ENCODE measurements at regions not wholly inside any gene's neighbourhood (a gene's known extent, or its start where the extent isn't known, plus 50 kb on each side); places are given as distances from the start of the nearest gene placed in this dataset.
A peak's percentile ranks its signal among the peaks of the same experiment; 100 is the strongest.

GRCh38 chr3:111244760-111245159, 173.1 kb downstream of the NECTIN3 start:
- in situ Hi-C loops (cut with HindIII; ENCODE audit: low pct_unique_long_range_greater_than_20kb, low sequenced_read_pairs): no loop called here
- no peak for DNase-seq (ENCODE audit: low read depth)

DNA sequence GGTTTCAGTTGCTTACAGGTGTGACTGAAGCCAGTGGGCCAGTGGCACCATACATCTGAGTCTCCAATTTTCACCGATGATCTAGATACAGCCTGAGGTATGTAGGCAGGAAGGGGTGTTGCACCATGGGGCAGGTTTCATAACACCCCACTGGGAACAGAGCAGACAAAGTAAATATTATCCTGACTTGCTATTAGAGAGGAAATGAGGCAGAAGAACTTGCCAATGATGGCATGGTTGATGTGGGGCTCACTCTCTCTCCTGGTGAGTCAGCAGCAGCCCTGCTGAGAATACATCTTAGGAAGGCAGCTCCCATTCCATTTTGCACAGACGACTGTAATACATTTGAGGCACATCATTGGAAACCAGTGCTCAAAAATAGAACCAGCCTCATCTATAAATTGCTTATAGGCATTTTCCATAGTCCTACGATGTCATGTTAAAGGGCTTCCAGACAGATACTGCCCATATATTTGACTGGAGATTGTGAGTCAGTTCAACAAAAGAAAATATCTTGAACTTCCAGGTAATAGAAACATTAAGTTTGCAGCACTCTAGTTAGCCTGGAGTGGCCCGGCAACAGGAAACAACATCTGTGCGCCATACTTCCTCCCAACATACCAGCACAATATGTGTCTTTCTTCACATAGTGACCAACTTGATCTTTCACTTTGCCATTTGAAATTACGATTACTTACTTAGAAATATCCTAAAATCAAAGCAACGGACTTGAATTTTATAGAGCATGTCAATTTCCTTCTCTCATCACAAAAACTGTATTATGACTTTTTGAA, 175.5 kb downstream of the NECTIN3 start:
- in situ Hi-C loops (cut with HindIII; ENCODE audit: low pct_unique_long_range_greater_than_20kb, low sequenced_read_pairs): no loop called here
- DNase-seq (ENCODE audit: low read depth): peak; percentile 30

- no peak for DNase-seq (ENCODE audit: low read depth)
- in situ Hi-C loops (cut with HindIII; ENCODE audit: low pct_unique_long_range_greater_than_20kb, low sequenced_read_pairs): no loop called here
These were observed 176.8 kb downstream of the NECTIN3 start for GRCh38 chr3:111248406-111248805.

GRCh38 chr3:111249421-111249820, 177.8 kb downstream of the NECTIN3 start:
- DNase-seq (ENCODE audit: low read depth): no peak
- in situ Hi-C loops (cut with HindIII; ENCODE audit: low pct_unique_long_range_greater_than_20kb, low sequenced_read_pairs): no loop called here

DNA sequence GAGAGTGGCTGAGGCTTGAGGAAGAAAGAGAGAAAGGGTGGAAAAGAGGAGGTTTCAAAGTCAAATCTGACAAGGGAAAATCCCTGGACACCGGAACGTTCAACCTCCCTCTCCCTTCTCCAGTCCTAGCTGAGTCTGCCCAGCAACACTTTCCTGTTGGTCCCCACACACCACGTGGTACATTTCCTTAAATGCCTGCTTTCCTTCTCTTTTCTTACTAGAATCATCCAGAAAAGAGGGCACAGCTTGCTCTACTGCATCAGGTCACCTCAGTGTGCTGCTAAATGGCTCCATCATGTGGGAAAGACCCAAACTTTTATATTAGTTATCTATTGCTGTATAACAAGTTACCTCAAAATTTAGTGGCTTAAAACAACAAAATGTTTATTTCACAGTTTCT, 181.2 kb downstream of the NECTIN3 start:
- in situ Hi-C loops (cut with HindIII; ENCODE audit: low pct_unique_long_range_greater_than_20kb, low sequenced_read_pairs): no loop called here
- peak; percentile 20 for DNase-seq (ENCODE audit: low read depth)

DNA sequence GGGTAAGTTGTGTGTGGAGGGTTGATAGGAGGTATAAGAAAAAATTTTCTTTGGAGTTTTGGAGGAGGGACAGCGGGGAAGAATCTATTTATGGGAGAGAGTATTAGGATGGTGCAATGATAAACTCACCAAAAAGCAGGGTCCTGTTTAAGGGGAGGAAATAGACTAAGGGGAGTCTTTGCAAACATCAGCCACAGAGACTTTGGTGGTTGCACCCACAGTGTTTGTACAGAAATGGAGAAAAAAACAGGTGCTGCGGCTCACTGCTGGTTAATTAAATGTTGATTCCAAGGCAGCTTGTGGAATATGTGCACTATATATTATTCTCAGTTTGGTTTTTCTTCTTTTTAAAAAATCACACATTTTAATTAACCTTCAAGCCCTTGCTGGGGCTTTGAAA, 182.1 kb downstream of the NECTIN3 start:
- in situ Hi-C loops (cut with HindIII; ENCODE audit: low pct_unique_long_range_greater_than_20kb, low sequenced_read_pairs): no loop called here
- DNase-seq (ENCODE audit: low read depth): no peak

DNA sequence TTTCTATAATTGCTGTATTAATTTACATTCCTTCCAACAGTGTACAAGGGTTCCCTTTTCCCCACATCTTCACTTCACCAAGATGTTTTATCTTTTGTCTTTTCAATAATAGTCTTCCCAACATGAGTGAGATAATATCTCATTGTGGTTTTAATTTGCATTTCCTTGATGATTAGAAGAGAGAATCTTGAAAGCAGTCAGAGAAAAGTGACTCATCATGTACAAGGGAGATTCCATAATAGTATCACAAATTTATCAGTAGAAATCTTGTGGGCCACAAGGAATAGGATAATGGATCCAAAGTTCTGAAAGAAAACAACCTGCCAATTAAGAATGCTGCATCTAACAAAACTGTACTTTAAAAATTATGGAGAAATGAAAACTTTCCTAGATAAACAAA, 189.3 kb downstream of the NECTIN3 start:
- DNase-seq (ENCODE audit: low read depth): no peak
- in situ Hi-C loops (cut with HindIII; ENCODE audit: low pct_unique_long_range_greater_than_20kb, low sequenced_read_pairs): no loop called here

DNA sequence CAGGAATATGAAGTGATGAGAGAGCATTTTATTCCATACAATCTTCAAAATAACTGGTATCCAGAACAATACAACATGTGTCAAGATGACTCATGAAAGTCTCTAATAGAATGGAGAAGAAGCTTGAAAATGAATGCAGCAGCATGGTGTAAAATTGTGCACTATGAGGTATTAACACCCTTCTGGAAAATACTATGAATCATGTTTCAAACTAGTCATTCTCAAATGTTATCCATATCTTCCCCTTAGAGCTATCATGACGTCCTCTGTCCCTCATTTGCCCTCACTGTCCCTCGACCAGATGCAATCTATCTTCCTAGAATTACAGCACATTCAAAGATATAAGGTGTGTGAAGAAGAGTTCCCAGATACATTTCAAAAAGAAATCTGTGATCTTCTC, 198.2 kb downstream of the NECTIN3 start:
- DNase-seq (ENCODE audit: low read depth): no peak
- in situ Hi-C loops (cut with HindIII; ENCODE audit: low pct_unique_long_range_greater_than_20kb, low sequenced_read_pairs): no loop called here

DNA sequence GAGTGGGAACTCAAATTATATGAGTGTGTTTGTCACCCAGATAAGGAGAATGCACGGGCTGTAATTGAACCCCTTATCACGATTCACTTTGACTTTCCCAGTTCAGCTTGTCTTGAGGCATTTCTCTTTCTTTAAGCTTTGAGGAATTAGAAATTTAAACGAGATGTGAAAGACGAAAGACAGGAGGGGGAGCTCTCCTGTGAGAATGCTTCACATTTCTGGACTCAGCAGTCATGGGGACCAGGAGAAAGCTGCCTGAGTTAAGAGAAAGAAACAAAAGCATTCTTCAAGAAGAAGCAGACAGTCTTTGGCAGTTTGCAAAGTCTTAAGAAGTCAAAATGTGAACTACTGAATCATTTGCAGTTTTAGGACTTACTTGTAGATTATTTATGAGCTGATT, 205.6 kb downstream of the NECTIN3 start:
- DNase-seq (ENCODE audit: low read depth): no peak
- in situ Hi-C loops (cut with HindIII; ENCODE audit: low pct_unique_long_range_greater_than_20kb, low sequenced_read_pairs): no loop called here

GRCh38 chr3:111278959-111279358, 207.3 kb downstream of the NECTIN3 start:
- no peak for DNase-seq (ENCODE audit: low read depth)
- in situ Hi-C loops (cut with HindIII; ENCODE audit: low pct_unique_long_range_greater_than_20kb, low sequenced_read_pairs): no loop called here

- in situ Hi-C loops (cut with HindIII; ENCODE audit: low pct_unique_long_range_greater_than_20kb, low sequenced_read_pairs): no loop called here
- no peak for DNase-seq (ENCODE audit: low read depth)
These were observed 210.4 kb downstream of the NECTIN3 start for GRCh38 chr3:111282024-111282423.

- in situ Hi-C loops (cut with HindIII; ENCODE audit: low pct_unique_long_range_greater_than_20kb, low sequenced_read_pairs): no loop called here
- DNase-seq (ENCODE audit: low read depth): no peak
These were observed 211.5 kb downstream of the NECTIN3 start for GRCh38 chr3:111283165-111283564.

GRCh38 chr3:111284503-111285183, 213.0 kb downstream of the NECTIN3 start:
- DNase-seq (ENCODE audit: low read depth): no peak
- in situ Hi-C loops (cut with HindIII; ENCODE audit: low pct_unique_long_range_greater_than_20kb, low sequenced_read_pairs): no loop called here

DNA sequence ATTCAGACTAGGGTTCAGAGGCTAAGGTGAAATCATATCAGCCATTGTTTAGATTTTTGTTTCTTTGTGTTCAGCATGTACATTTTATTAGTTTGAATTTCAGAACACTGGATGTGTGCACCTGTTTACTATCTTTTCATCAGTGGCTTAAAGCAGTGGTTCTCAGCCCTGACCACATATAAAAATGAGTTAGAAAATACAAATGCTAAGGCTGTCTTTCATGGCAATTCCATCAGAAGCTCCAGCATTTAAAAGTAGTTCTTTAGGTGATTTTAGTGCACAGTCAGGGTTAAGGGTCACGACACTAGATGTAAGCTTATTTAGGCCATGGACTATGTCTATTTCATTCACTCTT, 213.5 kb downstream of the NECTIN3 start:
- no peak for DNase-seq (ENCODE audit: low read depth)
- in situ Hi-C loops (cut with HindIII; ENCODE audit: low pct_unique_long_range_greater_than_20kb, low sequenced_read_pairs): no loop called here

DNA sequence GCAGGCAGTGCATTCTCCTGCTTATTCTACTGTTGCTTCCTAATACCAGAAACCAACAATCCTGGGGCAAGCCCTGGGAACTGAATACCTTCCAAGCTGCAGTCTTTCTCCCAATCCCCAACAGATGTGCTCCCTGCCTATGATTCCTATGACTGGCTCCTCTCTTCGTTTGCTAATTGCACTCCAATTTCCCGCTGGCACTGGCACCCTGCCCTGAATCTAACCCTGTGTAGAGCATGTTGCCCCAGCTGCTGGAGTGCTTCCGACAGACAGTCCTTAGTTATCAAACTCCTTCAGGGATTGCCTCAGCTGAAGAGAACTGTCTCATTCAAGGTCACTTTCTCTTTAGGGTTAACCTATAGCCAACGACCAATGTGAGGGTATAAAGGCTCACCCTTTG, 214.1 kb downstream of the NECTIN3 start:
- no peak for DNase-seq (ENCODE audit: low read depth)
- in situ Hi-C loops (cut with HindIII; ENCODE audit: low pct_unique_long_range_greater_than_20kb, low sequenced_read_pairs): no loop called here

DNA sequence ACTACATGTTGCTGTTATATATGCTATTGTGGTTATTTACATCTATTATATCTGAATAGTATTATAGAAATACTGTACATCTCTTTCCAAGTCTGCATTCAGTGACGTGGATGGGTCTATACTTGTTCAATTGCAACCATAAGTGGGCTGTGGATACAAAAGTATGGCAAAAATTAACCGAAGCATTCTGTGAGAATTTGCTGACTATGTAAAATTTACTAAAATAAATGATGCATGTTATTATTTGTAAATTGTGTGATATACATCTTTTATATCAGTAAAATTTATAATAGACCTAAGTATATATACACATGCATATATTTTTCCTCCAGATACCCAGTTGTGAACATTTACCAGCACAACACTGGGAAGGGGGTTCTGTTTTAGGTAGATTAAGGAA, 215.1 kb downstream of the NECTIN3 start:
- no peak for DNase-seq (ENCODE audit: low read depth)

GRCh38 chr3:111292117-111292516, 220.5 kb downstream of the NECTIN3 start:
- no peak for DNase-seq (ENCODE audit: low read depth)
- in situ Hi-C loops (cut with HindIII; ENCODE audit: low pct_unique_long_range_greater_than_20kb, low sequenced_read_pairs): no loop called here

More for the DNA sequence above, 215.1 kb downstream of the NECTIN3 start:
- in situ Hi-C loops (cut with HindIII; ENCODE audit: low pct_unique_long_range_greater_than_20kb, low sequenced_read_pairs): no loop called here

DNA sequence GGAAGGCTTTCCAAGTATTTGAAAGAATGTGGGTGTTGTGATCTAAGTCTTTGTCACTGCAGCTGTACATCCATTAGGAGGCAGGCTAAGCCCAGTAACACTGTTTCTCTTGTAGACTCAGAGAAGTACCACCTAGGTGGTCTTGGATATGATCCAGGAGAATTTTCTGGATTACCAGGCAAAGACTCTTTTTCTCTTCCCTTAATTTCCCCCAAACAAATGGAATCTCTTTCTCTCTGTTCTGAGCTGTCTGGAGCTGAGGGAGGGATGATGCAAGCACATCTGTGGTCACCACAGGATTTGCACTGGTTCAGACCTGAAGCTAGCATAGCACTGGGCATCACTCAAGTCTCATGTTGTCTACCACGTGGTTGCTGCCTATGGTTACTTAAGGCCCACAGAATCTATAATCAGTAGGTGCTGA, 227.6 kb downstream of the NECTIN3 start:
- in situ Hi-C loops (cut with HindIII; ENCODE audit: low pct_unique_long_range_greater_than_20kb, low sequenced_read_pairs): no loop called here
- DNase-seq (ENCODE audit: low read depth): no peak

DNA sequence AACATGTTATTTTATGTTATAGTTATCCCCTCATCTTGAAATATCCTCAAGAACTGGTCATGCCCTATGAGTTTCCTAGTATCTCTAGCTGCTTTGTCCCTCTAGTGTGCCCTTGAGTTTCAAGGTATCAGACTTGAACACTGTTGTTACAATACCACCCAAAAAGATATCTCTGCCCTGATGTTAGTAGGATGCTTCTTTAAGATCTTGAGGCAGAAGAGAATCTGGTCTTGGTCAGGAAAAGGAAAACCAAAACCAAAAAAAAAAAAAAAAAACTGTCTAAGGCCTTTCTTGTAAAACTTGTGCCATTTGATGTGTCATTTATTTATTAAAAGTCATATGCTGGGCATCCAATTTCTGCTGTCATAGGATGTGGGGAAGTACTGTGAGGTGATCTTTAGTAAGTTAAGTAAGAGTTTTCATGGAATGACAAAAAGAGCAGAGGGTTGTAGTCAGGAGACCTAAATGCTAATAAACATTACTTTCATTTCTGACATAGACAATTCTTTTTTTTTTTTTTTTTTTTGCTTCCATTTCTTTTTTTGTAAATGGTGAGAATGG, 229.7 kb downstream of the NECTIN3 start:
- no peak for DNase-seq (ENCODE audit: low read depth)
- in situ Hi-C loops (cut with HindIII; ENCODE audit: low pct_unique_long_range_greater_than_20kb, low sequenced_read_pairs): no loop called here

DNA sequence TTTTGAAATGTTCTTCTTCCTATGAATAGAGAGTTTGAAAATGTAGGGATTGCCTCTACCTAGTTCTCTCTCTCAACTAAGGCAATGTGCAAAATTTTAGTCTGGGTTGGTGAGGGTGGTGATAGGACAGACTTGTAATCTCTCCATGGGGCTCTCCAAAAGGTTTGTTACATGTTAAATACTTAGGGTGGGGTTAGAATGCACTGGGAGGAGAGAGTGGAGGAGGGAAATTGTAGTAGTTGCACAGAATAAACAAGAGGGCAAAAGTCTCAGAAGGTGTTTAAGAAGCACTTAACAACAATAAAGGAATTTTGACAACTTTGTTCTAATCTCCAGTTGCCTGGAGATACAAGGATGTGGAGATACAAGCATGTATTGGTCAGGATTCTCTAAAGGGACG, 230.4 kb downstream of the NECTIN3 start:
- DNase-seq (ENCODE audit: low read depth): no peak
- in situ Hi-C loops (cut with HindIII; ENCODE audit: low pct_unique_long_range_greater_than_20kb, low sequenced_read_pairs): no loop called here
